ENCODE measurements at regions not wholly inside any gene's neighbourhood (a gene's known extent, or its start where the extent isn't known, plus 50 kb on each side); places are given as distances from the start of the nearest gene placed in this dataset.
A peak's percentile ranks its signal among the peaks of the same experiment; 100 is the strongest.

DNA sequence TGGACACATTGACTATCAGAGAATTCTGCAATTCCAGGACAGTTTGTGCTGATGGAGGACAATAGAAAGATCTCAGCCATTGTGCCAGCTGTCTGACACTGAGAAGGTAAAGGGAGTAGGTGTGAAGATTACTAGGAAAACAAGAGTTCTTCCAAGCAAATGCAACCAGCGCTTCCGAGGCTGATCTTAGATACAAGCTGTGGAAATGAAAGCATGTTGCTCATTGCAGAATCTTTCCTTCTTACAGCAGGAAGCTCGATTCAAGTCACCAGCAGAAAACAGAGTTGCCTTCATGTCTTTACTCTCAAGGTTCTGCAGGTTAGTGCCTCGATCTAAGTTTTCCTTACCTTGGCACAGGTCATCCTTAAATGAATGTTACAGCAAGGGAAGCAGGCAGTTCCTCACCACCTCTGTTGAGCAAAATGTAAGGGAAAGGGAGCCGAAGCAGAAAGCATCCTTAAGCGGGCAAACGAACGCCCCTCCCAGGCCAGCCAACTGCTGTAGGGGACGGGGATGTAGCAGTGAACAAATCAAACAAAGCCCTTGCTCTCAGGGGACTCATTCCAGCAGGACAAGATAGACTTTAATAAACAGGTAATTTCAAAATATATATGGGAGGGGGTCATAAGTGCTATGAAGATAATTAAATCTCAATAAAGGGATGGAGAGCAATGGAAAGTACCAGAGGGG lies 54.3 kb downstream of the MARCHF4 start:
- no peak overlapping the region for H2AFZ ChIP-seq (ENCODE audit: low read depth, low read length)
- TF ChIP-seq, protein P1, sequence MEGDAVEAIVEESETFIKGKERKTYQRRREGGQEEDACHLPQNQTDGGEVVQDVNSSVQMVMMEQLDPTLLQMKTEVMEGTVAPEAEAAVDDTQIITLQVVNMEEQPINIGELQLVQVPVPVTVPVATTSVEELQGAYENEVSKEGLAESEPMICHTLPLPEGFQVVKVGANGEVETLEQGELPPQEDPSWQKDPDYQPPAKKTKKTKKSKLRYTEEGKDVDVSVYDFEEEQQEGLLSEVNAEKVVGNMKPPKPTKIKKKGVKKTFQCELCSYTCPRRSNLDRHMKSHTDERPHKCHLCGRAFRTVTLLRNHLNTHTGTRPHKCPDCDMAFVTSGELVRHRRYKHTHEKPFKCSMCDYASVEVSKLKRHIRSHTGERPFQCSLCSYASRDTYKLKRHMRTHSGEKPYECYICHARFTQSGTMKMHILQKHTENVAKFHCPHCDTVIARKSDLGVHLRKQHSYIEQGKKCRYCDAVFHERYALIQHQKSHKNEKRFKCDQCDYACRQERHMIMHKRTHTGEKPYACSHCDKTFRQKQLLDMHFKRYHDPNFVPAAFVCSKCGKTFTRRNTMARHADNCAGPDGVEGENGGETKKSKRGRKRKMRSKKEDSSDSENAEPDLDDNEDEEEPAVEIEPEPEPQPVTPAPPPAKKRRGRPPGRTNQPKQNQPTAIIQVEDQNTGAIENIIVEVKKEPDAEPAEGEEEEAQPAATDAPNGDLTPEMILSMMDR (IDR thresholded peaks at IDR 0.05; ENCODE audit: insufficient read depth, low read depth, low read length): no peak
- no peak for TF ChIP-seq EZH2 (IDR thresholded peaks at IDR 0.05; ENCODE audit: insufficient read depth, low read length)
- Mint-ChIP-seq H3K27ac (ENCODE audit: unreplicated experiment) (peak overlapping the region; percentile 64), H3K4me1 (ENCODE audit: low read depth, unreplicated experiment) (peaks cover 47% of the 10 kb centered on the region), H3K36me3 (ENCODE audit: low read depth, unreplicated experiment) (peaks cover 6% of the 10 kb centered on the region), H3K27me3 (ENCODE audit: low read depth, unreplicated experiment) (no peaks in the 10 kb centered on the region), H3K9me3 (ENCODE audit: unreplicated experiment) (peaks cover 3% of the 10 kb centered on the region), H3K4me3 (ENCODE audit: unreplicated experiment) (no peak overlapping the region)
- FAIRE-seq (no peak), DNase-seq (ENCODE audit: low read depth) (no peak)
- H4K20me1 ChIP-seq (ENCODE audit: insufficient read depth, low read length): no peaks in the 10 kb centered on the region
- H3K4me1 ChIP-seq (ENCODE audit: insufficient read depth, low read length): peaks cover 27% of the 10 kb centered on the region
- H3K27ac ChIP-seq (ENCODE audit: low read depth, low read length): no peak overlapping the region
- H3K79me2 ChIP-seq (ENCODE audit: insufficient read depth, low read length): peaks cover 4% of the 10 kb centered on the region
- H3K9me3 ChIP-seq (ENCODE audit: insufficient read depth, low read depth, low read length): no peaks in the 10 kb centered on the region
- H3K9ac ChIP-seq (ENCODE audit: low read length): no peak overlapping the region
- no peak overlapping the region for H3K4me2 ChIP-seq (ENCODE audit: low read length)
- no peak overlapping the region for H3K4me3 ChIP-seq (ENCODE audit: insufficient read depth, low read depth, low read length)
- no peaks in the 10 kb centered on the region for H3K27me3 ChIP-seq (ENCODE audit: insufficient read depth, low read length)
- no peaks in the 10 kb centered on the region for H3K36me3 ChIP-seq (ENCODE audit: insufficient read depth, low read length)

DNA sequence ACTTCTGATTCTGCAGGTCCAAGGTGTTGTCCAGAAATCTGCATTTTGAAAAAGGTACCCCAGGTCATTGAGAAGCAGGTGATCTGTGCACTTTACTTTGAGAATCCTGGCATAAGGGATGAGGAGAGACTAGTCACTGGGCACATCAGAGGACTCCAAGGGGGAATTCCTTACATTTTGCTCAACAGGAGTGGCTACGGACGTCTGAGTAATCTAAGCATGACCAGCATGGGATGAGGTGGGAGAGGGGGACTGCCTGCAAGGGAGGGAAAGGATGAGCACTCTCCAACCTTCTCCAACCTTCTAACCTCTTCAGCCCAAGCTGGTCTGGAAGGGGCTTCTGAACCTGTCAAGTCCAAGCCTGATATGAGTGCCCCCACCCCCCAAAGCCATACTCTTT lies 55.5 kb downstream of the MARCHF4 start:
- peaks cover 4% of the 10 kb centered on the region for H3K79me2 ChIP-seq (ENCODE audit: insufficient read depth, low read length)
- peak; percentile 73 for DNase-seq (ENCODE audit: low read depth)
- Mint-ChIP-seq H3K9me3 (ENCODE audit: unreplicated experiment) (no peaks in the 10 kb centered on the region), H3K27ac (ENCODE audit: unreplicated experiment) (peak overlapping the region; percentile 98), H3K4me1 (ENCODE audit: low read depth, unreplicated experiment) (peaks cover 53% of the 10 kb centered on the region), H3K4me3 (ENCODE audit: unreplicated experiment) (no peak overlapping the region), H3K27me3 (ENCODE audit: low read depth, unreplicated experiment) (no peaks in the 10 kb centered on the region), H3K36me3 (ENCODE audit: low read depth, unreplicated experiment) (peaks cover 2% of the 10 kb centered on the region)
- H3K9ac ChIP-seq (ENCODE audit: low read length): peak overlapping the region; percentile 71
- no peaks in the 10 kb centered on the region for H4K20me1 ChIP-seq (ENCODE audit: insufficient read depth, low read length)
- peak overlapping the region; percentile 74 for H3K4me2 ChIP-seq (ENCODE audit: low read length)
- H3K36me3 ChIP-seq (ENCODE audit: insufficient read depth, low read length): no peaks in the 10 kb centered on the region
- no peak overlapping the region for H2AFZ ChIP-seq (ENCODE audit: low read depth, low read length)
- peaks cover 27% of the 10 kb centered on the region for H3K4me1 ChIP-seq (ENCODE audit: insufficient read depth, low read length)
- FAIRE-seq: peak; percentile 76
- TF ChIP-seq EZH2 (IDR thresholded peaks at IDR 0.05; ENCODE audit: insufficient read depth, low read length): no peak
- TF ChIP-seq, protein P1 (IDR thresholded peaks at IDR 0.05; ENCODE audit: insufficient read depth, low read depth, low read length): no peak
- H3K27me3 ChIP-seq (ENCODE audit: insufficient read depth, low read length): no peaks in the 10 kb centered on the region
- no peak overlapping the region for H3K4me3 ChIP-seq (ENCODE audit: insufficient read depth, low read depth, low read length)
- no peaks in the 10 kb centered on the region for H3K9me3 ChIP-seq (ENCODE audit: insufficient read depth, low read depth, low read length)
- peak overlapping the region; percentile 92 for H3K27ac ChIP-seq (ENCODE audit: low read depth, low read length)
